Dermis microvascular lymphatic vessel endothelial cell (primary cell): ENCODE measurements at regions not wholly inside any gene's neighbourhood (a gene's known extent, or its start where the extent isn't known, plus 50 kb on each side); places are given as distances from the start of the nearest gene placed in this dataset.
"Not testable (repeated sequence)": the region's sequence is repeated elsewhere in the genome, so short reads cannot be mapped to it uniquely, and the experiment has no call there.

Source experiments
- DNase-seq, 2 donors: peaks; one replicate each; pipeline versions ENCODE4 v3.0.0 to v3.0.0-alpha.2; 2010; ENCODE audit warnings: low read depth in 2 of 2

GRCh38 chr14:83282706-83283105, 1749.1 kb upstream of the SEL1L start:
- DNase-seq: no peak

- DNase-seq: no peak
Measured at GRCh38 chr14:83287300-83287699, 1753.6 kb upstream of the SEL1L start.

DNA sequence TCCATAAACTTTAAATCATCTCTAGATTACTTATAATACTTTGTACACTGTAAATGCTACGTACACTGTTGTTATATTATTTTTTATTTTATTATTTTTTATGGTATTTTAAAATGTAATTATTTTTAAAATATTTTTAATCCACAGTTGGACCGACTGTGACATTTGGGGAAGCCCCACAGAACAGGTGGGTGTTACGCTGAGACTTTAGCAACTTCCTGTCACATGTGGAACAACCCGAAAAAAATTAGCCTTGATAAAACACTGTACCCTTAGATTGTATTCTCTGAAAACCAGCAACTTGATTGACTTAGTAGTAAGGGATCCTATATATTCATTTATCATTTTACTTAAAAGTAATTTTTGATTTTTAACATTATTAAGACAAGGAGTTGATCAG, 1755.7 kb upstream of the SEL1L start:
- no peak for DNase-seq

DNA sequence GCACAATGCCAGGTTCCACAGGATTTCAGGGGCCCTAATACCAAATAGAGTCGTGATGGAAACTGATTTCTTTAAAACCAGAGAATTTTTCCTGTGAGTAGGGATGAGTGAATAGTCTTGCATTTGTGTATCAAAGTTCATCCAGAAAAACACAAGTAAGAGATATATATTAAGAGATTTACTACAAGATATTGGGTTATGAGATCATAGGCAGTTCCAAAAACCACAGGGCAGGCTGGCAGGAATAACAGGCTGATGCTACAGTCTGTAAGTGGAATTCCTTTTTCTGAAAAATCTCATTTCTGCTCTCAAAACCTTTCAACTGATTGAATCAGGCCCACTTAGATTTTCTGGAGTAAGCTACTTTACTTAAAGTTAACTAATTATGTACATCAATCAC, 1756.2 kb upstream of the SEL1L start:
- DNase-seq: no peak

- DNase-seq: no peak
Measured at GRCh38 chr14:83290447-83290846, 1756.8 kb upstream of the SEL1L start.

GRCh38 chr14:83291714-83292113, 1758.1 kb upstream of the SEL1L start:
- no peak for DNase-seq

GRCh38 chr14:83294941-83295340, 1761.3 kb upstream of the SEL1L start:
- DNase-seq: no peak

DNA sequence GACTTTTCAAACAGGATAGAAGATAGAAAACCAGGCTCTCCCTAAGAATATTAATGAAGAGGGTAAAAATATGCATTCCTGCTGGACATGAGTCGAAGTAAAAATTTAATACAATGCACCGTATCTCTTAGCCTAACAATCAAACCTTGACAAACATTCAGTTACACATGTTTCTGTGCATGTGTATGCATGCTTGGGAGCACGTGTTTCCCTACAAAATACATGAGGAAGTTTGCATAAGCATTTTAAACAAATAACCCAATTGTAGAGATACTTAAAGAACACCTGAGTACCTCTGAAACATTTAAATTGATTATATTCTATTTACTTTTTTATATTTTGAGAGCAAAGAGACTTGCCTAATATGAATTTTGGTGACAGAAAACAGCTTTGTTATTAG, 1763.7 kb upstream of the SEL1L start:
- no peak for DNase-seq

DNA sequence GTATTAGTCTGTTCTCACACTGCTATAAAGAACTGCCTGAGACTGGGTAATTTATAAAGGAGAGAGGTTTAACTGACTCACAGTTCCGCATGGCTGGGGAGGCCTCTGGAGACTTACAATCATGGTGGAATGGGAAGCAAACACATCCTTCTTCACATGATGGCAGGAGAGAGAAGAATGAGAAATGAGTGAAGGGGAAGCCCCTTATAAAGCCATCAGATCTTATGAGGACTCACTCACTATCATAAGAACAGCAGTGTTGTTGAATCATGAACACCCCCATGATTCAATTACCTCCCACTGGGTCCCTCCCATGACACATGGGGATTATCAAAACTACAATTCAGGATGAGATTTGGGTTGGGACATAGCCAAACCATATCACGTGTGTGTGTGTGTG, 1764.4 kb upstream of the SEL1L start:
- not testable (repeated sequence) for DNase-seq

GRCh38 chr14:83300476-83301064, 1766.9 kb upstream of the SEL1L start:
- peak; percentile 35 to 42 for DNase-seq

DNA sequence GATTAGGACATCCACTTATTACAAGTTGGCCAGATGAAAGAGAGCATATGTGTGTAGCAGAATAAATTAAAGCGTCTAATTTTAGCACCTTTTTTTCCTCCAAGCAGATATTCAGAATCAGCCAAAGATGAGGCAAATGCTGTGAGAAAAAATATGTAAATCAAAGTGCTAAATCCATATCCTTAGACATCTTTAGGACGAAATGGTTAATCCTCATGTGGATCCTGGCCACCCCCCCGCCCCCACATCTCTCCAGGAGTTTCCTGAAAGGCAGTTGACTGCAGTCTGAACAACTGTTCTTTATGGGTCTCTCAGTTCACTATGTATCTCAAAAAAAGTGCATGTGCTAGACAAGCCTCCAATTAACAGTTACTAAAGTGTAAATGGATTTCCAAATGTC, 1768.1 kb upstream of the SEL1L start:
- DNase-seq: no peak

DNA sequence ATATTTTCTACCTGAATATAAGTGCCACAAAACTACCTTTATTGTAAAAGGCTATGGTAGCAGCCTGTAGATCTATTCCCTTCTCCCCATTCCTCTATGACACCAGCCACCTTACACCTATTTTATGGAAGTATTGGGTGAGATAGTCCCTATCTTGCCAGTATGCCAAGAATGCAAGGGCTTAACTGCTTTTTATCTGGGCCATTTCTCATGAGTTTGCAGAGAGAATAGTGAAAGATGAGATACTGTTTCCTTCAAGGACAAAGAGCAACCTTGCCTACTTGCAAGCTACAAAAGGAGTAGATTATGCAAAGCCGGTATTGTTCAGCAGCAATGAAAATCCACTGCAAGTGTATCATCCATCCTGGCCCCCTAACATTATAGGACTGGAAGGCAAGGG, 1775.6 kb upstream of the SEL1L start:
- DNase-seq: no peak

DNA sequence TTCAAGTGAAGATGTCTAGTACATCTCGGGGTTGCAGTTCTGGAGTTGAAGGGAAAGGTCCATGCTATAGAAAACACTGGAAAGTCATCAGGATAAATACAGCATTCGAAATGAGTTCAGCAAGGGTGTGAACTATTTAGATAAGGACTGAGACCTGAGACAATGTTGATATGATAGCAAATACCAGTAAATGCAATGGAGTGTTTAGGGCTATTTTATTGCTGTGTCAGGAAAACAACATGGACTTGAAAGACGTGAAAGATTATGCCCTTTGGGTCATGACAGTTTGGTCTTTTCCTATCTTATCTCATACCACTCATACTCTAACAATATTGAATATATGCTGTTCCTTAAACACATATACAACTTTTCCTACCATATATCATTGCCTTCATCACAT, 1776.2 kb upstream of the SEL1L start:
- DNase-seq: no peak

- DNase-seq: no peak
Measured at GRCh38 chr14:83312511-83312910, 1778.9 kb upstream of the SEL1L start.

DNA sequence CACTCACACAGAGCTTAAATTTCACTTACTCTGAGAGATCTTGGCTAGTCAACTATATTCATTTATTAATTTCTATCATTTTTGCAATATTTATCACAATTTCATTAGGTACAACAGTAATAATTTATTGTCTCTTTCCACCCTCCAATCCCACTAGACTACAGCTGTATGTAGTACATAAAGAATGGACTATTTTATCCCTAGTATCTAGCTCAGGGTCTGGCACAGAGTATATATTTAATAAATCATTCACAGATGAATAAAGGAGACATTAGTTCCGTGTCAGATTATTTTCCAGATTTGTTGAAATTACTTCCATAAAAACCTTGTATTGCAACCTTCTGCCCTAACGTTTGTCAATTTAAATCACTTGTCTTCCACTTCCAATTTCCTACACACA, 1781.1 kb upstream of the SEL1L start:
- DNase-seq: no peak

DNA sequence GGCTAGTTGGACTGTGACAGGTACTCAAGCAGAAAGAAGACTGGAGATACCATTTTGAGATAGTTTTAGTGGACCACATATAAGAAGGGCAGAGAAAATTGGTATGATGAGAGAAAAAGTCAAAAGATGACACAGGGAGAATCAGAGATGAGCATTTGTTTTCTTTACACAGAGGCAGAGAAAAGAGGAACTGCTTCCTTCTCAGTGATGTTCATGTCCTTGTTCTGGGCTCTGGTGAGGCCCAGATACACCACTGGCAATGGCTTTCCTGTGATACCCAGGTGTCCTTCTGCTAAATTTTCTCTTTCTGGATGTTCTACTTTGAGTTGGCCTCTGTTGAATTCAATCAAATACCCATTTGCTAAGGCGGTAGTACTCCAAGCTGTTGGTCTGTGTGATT, 1782.7 kb upstream of the SEL1L start:
- no peak for DNase-seq

DNA sequence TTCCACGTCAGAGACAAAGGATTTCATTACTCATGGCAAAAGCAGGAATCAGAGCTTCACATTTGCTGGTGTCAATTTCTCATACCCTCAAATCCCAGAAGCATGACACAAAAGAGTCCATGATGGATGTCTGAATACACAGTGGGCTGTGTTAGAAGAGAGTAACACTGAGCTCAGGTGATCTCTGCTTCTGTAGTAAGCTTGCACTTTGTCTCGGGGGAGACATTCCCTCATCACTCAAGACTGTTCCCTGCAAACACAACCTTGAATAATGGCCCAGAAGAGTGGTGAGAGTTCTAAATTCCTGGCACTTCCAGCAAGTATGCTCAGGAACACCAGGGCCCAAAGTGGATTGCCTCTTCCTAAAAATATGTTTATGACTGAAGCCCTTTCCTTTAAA, 1787.2 kb upstream of the SEL1L start:
- no peak for DNase-seq

DNA sequence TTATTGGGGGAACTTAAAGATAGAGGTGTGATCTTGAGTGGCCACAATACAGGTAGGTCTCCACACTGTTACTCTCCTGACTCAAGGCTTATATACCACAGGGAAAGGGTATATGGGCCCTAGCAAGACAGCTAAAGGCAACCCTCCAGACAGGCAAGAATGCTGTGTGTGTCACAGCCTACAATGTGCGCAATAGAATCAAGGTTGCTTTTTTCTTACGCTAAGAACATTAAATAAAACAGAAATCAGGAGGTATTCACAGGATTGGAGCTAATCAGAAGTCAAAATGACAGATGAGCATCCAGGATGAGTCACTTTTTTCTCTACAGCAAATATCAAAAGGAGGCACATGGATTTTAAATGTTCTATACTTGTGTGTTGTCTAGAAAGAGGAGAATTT, 1797.9 kb upstream of the SEL1L start:
- DNase-seq: no peak

GRCh38 chr14:83342590-83342989, 1808.9 kb upstream of the SEL1L start:
- no peak for DNase-seq

DNA sequence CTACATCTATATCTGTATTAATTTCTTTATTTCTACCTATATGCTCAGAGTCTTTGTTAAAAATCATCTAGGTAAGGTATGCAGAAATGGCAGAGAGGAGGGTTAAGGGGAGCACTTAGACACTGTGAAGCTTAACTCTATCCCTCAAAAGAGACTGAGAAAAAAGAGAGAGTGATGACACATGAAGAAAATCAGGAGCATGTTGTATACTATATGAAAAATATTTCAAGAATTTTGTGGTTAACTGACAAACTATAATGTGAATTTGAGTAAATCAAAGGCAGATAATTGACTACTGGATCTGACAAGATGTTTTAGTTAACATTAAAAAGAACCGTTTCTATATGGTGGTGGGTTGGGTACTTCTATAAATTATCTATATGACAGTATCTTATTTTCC, 1814.2 kb upstream of the SEL1L start:
- DNase-seq: no peak

DNA sequence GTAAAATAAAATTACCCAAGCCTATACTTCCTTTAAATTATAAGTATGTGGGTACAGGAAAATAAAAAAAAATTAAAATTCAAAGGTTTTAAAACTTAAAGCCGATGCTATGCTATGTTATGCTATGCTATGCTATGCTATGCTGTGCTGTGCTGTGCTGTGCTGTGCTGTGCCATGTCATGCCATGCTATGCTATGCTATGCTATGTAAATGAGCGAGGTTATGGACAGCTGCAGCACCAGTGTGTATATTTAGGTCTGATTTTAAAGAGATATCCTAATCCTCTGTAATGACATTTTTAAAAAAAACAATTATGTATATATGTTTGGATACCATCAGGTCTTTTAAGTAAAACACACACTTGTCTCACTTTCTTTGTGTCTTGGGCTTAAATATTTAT, 1822.0 kb upstream of the SEL1L start:
- no peak for DNase-seq

DNA sequence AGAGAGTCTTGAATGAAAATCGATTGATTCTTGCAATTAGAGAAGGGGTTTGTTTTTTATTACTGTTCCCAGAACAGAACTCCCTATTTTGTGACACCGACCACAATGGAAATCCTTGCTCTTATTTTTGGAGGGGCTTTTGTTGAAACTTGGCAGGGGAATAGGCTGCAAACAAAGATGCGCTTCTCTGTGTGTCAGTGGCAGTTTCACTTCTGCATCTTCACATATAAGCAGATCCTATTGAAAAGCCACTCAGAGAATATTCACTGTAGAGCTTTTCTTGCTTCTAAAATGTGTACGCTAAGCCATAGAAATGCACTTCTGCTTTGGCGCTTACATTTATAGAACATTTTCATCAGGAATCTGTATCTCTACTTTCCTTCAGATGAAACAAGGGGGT, 1822.4 kb upstream of the SEL1L start:
- no peak for DNase-seq

GRCh38 chr14:83372271-83372670, 1838.6 kb upstream of the SEL1L start:
- no peak for DNase-seq

DNA sequence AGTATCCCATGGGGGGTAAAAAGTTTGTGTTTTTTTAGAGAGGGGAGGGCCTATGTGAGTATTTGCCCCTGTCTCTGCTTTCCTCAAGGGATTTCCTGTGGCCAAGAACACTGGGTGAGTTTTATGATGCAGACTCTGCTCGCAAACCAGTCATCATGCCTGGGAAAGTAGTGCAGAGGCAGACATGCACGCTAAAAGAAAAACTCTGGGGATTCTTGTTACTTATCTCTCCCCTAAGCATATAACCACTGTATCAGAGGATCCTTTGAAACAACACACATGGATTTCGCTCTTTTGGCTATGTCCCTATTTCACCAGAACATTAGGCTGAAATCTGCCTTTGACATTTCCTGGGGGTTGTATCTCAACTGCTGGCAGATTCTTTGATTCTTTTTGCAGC, 1845.8 kb upstream of the SEL1L start:
- no peak for DNase-seq
